Lung microvascular endothelial cell (primary cell): ENCODE measurements at regions not wholly inside any gene's neighbourhood (a gene's known extent, or its start where the extent isn't known, plus 50 kb on each side); places are given as distances from the start of the nearest gene placed in this dataset.

ENCODE experiments used
- DNase-seq, 2 donors: peaks; one replicate each; pipeline versions ENCODE4 v3.0.0 to v3.0.0-alpha.2; 2010; ENCODE audit warnings: low read depth in 2 of 2

DNA sequence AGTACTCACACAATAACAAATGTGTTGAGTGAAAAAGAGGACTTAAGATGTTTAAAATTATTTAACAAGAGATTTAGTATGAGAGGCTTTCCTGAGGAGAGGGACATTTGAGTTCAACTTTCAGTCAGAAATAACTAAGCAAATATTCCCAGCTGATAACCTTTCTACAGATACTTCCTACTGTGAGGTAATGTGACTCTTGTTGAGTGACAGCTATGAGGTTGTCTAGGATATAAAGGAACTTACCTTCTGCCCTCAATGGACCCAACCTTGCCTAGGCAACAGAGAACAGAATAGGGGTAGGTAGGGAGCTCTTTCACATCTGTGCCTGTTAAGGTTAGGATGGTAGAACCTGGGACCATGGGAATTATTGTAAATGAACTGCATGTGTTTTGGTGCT is 54.7 kb downstream of the GLUD2 start:
- DNase-seq = no peak

GRCh38 chrX:121103381-121103780 is 56.0 kb downstream of the GLUD2 start:
- DNase-seq = no peak

DNA sequence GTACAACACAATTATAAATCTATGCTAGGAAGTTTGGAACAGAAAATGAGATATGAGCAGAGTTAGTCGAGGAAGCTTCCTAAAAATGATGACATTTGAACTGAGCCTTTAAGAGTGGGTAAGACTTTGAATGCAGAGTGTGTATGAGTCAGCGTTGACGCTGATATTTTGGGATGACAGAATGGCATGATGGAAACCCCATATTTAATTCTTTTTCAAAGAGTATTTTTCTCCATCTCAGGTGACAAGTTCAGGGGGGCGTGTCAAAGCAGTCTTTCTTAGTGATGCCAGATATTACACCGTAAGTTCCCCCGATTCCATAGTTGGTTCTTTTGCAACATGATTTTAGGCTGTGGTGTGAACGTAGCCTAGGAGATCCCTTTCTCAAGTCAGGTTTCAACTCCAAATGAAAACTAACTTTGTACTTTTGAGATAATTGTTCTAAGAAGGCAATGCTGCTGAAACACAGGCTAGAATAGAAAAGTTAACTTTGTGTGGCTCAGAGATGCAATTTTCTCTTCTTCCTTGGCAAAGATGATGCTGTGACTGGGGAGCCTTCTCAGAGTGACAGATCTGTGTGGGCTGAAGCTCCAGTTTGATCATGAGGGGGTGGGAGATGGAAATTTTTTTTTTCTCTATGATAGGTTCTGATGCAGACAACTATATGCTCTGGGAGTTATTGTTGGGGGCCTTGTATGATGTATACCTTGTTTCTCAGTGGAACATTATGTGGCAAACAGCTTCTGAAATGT is 59.2 kb downstream of the GLUD2 start:
- DNase-seq = no peak

- no peak for DNase-seq
Measured at GRCh38 chrX:121109986-121110385, 62.6 kb downstream of the GLUD2 start.

- no peak for DNase-seq
Measured at GRCh38 chrX:121110536-121110935, 63.1 kb downstream of the GLUD2 start.

GRCh38 chrX:121114691-121115090 is 67.3 kb downstream of the GLUD2 start:
- DNase-seq = no peak

GRCh38 chrX:121120690-121121605 is 73.5 kb downstream of the GLUD2 start:
- no peak for DNase-seq

DNA sequence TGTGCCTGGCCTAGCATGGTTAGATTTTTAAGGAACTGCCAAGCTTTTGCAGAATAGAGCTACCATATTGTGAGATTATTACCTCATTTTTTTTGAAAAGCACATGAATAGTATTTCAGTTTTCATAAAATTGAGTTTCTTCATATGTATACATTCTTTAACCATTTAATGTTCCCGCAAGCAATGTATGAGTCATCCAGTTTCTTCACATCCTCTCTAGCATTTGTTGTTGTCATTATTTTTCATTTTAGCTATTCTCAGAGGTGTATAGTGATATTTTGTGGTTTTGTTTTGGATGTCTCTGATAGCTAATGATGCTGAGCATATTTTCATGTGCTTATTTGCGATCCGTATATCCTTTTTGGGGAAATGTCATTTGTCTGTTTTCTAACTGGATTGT is 74.9 kb downstream of the GLUD2 start:
- no peak for DNase-seq

DNA sequence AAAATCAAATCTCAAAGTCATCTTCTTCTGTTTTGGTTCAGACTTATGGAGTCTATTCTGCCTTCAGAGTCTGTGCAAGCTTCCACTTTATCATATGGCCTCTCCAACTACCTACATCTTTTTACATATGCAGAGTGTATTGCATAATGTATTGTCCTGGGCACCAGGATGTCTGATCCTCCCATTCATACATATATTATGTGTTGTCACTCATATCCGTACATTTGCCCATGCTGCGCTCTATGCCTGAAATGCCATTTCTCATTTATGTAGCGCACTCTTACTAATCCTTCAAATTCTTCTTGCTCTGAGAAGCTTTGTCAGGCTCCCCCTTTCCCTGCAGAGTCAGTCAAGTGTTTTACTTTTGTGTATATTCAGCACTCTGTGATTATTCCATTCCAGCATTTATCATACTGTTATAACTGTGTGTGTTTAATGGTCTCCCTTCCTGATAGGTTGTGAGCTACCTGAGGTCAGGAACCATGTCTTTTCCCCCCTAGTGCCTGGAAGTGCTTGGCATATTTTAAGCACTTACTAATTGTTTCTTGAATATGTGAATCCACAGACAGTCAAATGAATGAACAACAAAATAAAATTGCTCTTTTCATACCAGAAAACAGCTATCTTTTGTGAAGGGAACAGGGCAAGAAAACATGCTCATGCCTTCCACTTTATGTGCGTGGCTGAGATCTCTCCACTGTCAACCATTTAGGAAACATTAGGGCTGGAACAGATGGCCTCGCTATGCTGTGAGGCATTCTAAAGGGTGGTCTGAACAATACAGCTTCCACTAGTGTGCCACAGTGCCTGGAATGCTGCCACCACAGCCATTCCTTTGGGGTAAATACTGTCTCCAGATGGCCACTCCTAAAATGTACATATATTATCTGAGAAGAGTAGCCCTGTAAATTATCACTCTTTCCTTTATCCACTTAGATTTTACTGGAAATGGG is 81.8 kb downstream of the GLUD2 start:
- DNase-seq = no peak

GRCh38 chrX:121132675-121133074 is 85.3 kb downstream of the GLUD2 start:
- no peak for DNase-seq

GRCh38 chrX:121135488-121136207 is 88.2 kb downstream of the GLUD2 start:
- DNase-seq = no peak

- DNase-seq = no peak
Measured at GRCh38 chrX:121146059-121146628, 98.7 kb downstream of the GLUD2 start.

GRCh38 chrX:121150217-121150616 is 102.8 kb downstream of the GLUD2 start:
- DNase-seq = no peak

GRCh38 chrX:121151293-121151692 is 103.9 kb downstream of the GLUD2 start:
- no peak for DNase-seq

- DNase-seq = no peak
Measured at GRCh38 chrX:121154858-121155404, 107.5 kb downstream of the GLUD2 start.

GRCh38 chrX:121160987-121161386 is 113.6 kb downstream of the GLUD2 start:
- no peak for DNase-seq

GRCh38 chrX:121161501-121161933 is 114.1 kb downstream of the GLUD2 start:
- DNase-seq = no peak

DNA sequence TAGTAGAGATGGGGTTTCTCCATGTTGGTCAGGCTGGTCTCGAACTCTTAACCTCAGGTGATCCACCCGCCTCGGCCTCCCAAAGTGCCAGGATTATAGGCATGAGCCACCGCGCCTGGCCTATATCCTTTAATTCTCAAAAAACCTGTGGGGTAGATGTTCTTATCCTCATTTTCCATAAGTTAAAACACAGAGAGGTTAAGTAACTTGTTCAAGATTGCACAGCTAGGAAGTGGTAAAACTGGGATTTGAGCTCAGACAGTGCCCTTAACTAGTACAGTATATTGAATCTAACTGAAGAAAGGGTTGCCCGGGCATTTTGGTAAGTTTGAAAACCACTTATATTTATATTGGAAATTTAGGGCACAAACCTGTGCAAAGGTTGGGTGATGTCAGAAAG is 116.0 kb downstream of the GLUD2 start:
- no peak for DNase-seq

GRCh38 chrX:121165930-121166359 is 118.5 kb downstream of the GLUD2 start:
- no peak for DNase-seq
